GM12873 (cell line): ENCODE measurements at regions not wholly inside any gene's neighbourhood (a gene's known extent, or its start where the extent isn't known, plus 50 kb on each side); places are given as distances from the start of the nearest gene placed in this dataset.

Experiments used
- TF ChIP-seq, protein P1 (sequence below): IDR thresholded peaks from 2 replicates; pipeline ENCODE4 v1.5.1; 2012; ENCODE audit warnings: low read depth, mild to moderate bottlenecking, moderate library complexity, low read length, control low read depth; ENCODE audit not compliant: insufficient read depth; ENCODE audit errors: missing control alignments

DNA sequence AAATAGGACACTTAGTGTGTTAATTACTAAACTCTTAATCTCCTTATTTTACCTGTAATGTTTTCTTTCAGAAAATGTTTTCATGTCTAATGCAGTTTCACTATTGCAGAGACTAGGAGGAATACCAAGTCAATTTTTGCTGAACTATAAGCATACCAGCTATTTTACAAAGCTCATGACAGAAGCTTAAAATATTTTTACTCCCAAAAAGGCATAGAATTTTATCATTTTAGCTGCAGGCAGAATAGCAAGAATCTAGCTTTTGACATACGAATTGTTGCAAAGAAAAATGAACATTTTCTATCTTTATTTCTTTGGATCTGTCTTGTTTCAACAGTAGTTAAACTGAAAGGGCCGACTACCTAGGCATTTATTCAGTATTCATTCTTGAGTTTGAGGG is 366.9 kb downstream of the FAT3 start:
- TF ChIP-seq, protein P1, sequence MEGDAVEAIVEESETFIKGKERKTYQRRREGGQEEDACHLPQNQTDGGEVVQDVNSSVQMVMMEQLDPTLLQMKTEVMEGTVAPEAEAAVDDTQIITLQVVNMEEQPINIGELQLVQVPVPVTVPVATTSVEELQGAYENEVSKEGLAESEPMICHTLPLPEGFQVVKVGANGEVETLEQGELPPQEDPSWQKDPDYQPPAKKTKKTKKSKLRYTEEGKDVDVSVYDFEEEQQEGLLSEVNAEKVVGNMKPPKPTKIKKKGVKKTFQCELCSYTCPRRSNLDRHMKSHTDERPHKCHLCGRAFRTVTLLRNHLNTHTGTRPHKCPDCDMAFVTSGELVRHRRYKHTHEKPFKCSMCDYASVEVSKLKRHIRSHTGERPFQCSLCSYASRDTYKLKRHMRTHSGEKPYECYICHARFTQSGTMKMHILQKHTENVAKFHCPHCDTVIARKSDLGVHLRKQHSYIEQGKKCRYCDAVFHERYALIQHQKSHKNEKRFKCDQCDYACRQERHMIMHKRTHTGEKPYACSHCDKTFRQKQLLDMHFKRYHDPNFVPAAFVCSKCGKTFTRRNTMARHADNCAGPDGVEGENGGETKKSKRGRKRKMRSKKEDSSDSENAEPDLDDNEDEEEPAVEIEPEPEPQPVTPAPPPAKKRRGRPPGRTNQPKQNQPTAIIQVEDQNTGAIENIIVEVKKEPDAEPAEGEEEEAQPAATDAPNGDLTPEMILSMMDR, result no peak

DNA sequence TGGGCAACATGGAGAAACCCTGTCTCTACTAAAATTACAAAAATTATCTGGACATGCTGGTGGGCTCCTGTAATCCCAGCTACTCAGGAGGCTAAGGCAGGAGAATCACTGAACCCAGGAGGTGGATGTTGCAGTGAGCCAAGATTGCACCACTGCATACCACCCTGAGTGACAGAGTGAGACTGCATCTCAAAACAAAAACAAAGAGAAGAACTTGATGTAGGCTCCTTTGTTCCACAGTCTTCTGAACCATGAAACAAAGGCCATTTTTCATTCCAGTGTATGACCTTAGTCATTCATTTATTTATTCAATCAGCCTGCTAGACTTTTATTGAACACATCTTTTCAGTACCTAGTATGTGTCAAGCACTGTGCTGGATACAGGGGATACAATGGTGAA is 369.6 kb downstream of the FAT3 start:
- TF ChIP-seq, protein P1, result no peak

DNA sequence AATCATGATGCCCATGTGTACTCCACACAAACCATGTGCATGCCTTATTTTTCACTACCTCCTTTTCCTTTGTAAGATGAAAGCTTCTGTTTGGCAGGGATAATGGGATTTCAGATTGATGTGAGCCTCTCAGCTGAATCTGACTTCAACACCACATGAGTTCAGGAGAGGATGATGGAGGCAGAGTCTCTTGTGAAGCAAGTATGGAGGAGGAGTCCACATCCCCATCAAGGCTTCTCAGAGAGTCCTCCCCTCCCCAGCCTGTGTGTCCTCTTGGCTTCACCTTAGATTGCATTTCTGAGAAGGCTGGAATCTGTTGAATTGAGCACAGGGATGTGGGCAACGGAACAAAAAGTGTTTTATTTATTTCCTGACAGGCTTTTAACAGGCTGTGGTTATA is 370.4 kb downstream of the FAT3 start:
- TF ChIP-seq, protein P1, result no peak

DNA sequence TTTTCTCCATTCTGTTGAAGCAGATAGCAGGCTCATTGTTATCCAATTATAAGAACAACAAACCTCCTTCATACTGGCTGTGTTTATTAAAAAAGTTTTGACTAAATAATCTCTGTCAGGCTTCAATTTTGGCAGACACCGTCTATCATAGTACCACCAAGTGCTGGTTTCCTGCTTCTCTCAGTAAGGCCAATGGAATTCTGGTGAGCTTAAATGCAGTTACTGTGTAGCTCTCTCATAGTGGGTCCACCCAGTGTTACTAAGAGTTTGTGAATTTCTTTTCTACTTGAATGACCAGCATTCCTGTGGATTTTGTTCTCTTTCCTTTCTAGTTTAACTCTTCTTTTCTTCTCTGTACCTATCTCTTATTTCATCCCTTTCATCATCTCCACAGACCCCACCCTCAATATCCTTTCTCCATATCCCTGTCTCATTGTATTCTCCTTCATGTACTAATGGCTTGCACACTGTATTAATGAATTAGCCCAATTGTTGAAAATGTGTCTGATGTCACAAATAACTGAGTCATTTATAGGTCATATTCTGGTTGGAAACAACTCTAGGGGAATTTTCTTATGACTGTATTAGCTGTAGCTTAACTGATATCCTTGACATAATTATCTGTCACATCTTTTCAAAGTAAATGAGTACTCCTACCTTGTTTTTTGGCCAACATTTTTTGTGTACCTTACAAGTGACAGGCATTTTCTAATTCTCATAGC is 372.1 kb downstream of the FAT3 start:
- TF ChIP-seq, protein P1, result no peak

DNA sequence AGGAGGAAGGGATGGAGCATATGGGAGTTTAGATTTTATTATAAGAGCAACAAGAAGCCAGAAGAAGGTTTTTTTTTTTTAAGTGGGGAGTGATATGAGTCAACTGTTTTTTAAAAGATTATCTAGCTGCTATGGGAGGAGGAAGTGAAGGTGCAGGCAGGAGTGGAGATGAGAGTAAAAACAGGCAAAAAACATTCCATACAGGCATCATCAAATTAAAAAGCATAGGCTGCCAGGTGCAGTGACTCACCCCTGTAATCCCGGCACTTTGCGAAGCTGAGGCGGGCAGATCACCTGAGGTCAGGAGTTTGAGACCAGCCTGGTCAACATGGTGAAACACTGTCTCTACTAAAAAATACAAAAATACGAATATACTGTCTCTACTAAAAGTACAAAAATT is 368.4 kb upstream of the MTNR1B start:
- TF ChIP-seq, protein P1, result no peak

DNA sequence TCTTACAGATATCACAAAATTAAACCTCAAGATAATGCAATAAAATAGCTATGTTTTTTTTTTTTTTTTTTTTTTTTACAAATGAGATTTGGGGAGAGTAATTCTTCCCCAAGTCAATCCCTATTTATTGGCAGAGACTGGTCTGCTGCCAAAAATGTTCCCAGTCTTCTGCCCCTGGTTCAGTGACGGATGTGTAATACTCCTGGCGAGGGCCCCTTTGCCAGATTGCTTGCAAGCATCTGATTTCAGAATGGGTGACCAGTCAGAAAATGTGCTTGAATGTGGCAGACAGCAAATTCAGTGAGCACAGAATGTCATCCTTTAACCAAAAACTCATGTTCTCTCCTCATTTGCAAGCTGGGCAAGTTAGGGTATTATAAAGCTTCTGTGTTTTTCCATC is 363.8 kb upstream of the MTNR1B start:
- TF ChIP-seq, protein P1, result no peak

DNA sequence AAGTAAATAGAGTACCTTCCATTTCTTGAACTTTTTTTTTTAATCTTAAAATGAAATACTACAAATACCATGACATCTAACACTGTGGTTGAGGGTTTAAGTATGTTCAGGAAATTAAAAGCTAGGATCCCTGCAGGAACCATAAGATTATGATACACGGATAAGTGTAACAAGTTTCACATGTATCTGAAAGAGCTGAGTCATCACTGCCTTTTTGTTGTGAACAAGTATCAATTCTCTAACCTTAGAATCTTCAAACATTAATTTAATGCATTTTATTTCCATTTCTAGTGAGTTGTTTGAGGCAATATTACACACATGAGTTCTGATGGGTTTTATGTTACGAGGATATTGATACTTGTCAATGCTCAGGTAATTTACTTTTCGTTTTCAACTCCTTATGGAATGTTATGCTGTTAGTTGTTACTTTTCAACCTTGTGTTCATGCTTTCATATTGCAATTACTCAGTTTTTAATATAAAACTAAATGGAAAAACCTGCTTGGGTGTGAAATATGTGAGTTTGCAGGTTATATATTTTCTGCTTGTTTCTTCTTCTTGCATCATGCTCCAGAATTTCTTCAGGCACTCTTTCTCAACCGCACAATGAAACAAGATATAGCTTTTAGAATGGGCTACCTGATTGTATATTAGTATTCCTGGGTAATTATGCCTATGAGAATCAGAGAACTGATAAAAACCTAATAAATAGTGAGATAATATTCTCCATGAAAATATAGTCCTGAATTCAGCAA is 361.3 kb upstream of the MTNR1B start:
- TF ChIP-seq, protein P1, result no peak
